Heart left ventricle (tissue), 16 donors: ENCODE measurements at regions not wholly inside any gene's neighbourhood (a gene's known extent, or its start where the extent isn't known, plus 50 kb on each side); places are given as distances from the start of the nearest gene placed in this dataset.
A peak's percentile ranks its signal among the peaks of the same experiment; 100 is the strongest.
"Not testable (repeated sequence)": the region's sequence is repeated elsewhere in the genome, so short reads cannot be mapped to it uniquely, and the experiment has no call there.

ENCODE experiments used
- ATAC-seq, 4 donors: fragments of 200-7000 bp; cut with Tn5 transposase; one replicate each; pipeline ENCODE4 v1.9.1; 2020 to 2022; ENCODE audit warnings: moderate library complexity in 4 of 4, mild to moderate bottlenecking in 3 of 4, moderate number of reproducible peaks in 1 of 4
- DNase-seq, 5 donors: peaks; one replicate each; pipeline ENCODE4 v3.0.0-alpha.2; 2020
- H3K27ac ChIP-seq, 12 donors: fragments of 200-600 bp; sonication (generic) in 4 of 12; one replicate each; pipeline versions ENCODE4 v1.5.0 to v1.8.0; 2016 to 2022; ENCODE audit warnings: mild to moderate bottlenecking in 2 of 12
- H3K27me3 ChIP-seq, 9 donors: fragments of 200-600 bp; sonication (generic) in 2 of 9; one replicate each; pipeline versions ENCODE4 v1.5.1 to v1.8.0; 2016 to 2022; ENCODE audit warnings: mild to moderate bottlenecking in 3 of 9
- H3K36me3 ChIP-seq, 9 donors: fragments of 200-600 bp; sonication (generic) in 2 of 9; one replicate each; pipeline versions ENCODE4 v1.5.0 to v1.8.0; 2018 to 2022; ENCODE audit warnings: mild to moderate bottlenecking in 2 of 9
- H3K4me1 ChIP-seq, 12 donors: fragments of 200-600 bp; sonication (generic) in 4 of 12; one replicate each; pipeline versions ENCODE4 v1.5.0 to v1.8.0; 2016 to 2022; ENCODE audit warnings: mild to moderate bottlenecking in 3 of 12
- H3K4me3 ChIP-seq, 12 donors: fragments of 200-600 bp; sonication (generic) in 4 of 12; one replicate each; pipeline versions ENCODE4 v1.5.0 to v1.8.0; 2017 to 2022; ENCODE audit warnings: mild to moderate bottlenecking in 9 of 12, moderate library complexity in 4 of 12
- H3K9me3 ChIP-seq, 12 donors: fragments of 200-600 bp; sonication (generic) in 4 of 12; one replicate each; pipeline versions ENCODE4 v1.5.0 to v1.8.0; 2016 to 2022; ENCODE audit warnings: mild to moderate bottlenecking in 1 of 12
- POLR2A ChIP-seq, 2 donors: fragments of 450-650 bp; IDR thresholded peaks; one replicate each; pipeline ENCODE4 v1.6.1; 2017; ENCODE audit warnings: antibody characterized with exemption in 2 of 2, mild to moderate bottlenecking in 2 of 2, moderate library complexity in 2 of 2
- WGBS, 4 donors: extraction: QIAGEN DNeasy Blood & Tissue Kit in 2 of 4; methylation state at CpG; one replicate each; pipeline versions ENCODE4 v1.1.5 to v1.1.7; 2013 to 2018; 5-methylcytosine and 5-hydroxymethylcytosine counted together
- intact Hi-C, 10 donors: fragments of 100-400 bp; cut with DNase I; formaldehyde crosslinking; loops; one replicate each; pipeline versions ENCODE4 v1.11.1 to v1.14.2; 2022
- TF ChIP-seq, protein P1 (sequence below), 12 donors: fragments of 200-600 bp; sonication (generic) in 4 of 12; IDR thresholded peaks; one replicate each; pipeline versions ENCODE4 v1.5.0 to v1.8.0; 2018 to 2022; ENCODE audit warnings: antibody characterized with exemption in 12 of 12, mild to moderate bottlenecking in 5 of 12
- donor health status: ischemic (EF 13 %, LVEDD 7.1; RV severe dilation, severe dysfunction).
- donor health status: healthy with polysubstance abuse.
- donor health status: DM: no; HTN: yes; CAD: no.
- donor health status: DM: no; HTN: no; CAD: no.
- donor health status: ischemic (EF 25% LVEDD 6.9; RV normal size, moderate dysfunction).
- donor health status: ischemic (EF 25% LVEDD 5.7; RV mildly dilated, moderate dysfunction).
- donor health status: healthy.
- donor health status: DM: yes; HTN: yes; CAD: no.
- donor health status: ischemic (EF 35%, LVEDD 5.7; RV mildly dilated, moderate dysfunction).
- donor health status: nonischemic (EF 11% LVEDD 7.7; RV severe dilation, severe dysfunction).
- donor health status: DM: yes; HTN: yes; CAD: no.
- donor health status: PGD.
- donor health status: ischemic (EF 29% LVEDD 5.4; RV normal size, mild dysfunction).
- donor health status: nonischemic (EF 23%, LVEDD 6.1; RV moderate dilation, normal function).

DNA sequence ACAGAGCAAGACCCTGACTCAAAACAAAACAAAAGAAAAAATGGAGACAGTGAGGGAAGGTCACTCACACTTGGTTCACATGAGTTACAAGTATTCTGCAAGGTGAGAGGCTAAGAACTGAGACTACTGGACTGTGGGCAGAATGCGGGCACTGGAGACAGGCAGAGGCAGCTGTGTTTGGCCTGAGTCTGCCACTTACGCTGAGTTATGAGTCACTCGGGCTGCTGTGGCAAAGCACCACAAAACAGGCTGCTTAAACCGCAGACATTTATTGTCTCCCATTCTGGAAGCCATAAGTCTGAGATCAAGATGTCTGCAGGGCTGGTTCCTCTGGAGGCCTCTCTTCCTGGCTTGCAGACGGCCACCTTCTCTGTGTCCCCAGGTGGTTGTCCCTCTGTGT is 122.8 kb downstream of the SHANK2 start:
- no peak for ATAC-seq
- no peaks in the 10 kb centered on the region for H3K36me3 ChIP-seq
- intact Hi-C loops: no loop called here

DNA sequence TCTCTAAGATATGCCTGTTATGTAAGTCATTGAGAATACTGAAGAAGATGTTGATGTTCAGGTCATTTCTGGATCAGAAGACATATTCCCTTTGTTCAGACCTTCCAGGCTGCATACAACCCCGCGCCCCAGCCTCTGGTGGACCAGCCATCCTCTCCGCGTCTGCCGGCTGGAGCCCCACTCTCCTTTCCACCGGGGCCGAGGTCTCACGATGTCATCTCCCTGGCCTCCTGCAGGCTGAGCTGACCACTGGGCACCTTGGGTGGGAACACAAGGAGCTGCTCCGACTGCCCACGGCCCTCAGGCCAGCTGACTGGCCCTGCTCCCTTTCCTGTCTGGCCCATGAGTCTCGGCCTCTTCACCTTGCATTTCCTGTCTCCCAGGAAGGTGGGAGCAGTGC is 124.6 kb downstream of the SHANK2 start:
- Histone ChIP-seq H3K4me3 (no peak overlapping the region), H3K27ac (no peak overlapping the region), H3K27me3 (peaks cover 0 to 15% (median 0%) of the 10 kb centered on the region in 9 donors), H3K4me1 (no peaks in the 10 kb centered on the region), H3K9me3 (no peaks in the 10 kb centered on the region), H3K36me3 (no peaks in the 10 kb centered on the region)
- 78 to 82% (median 80%) methylated on average over 11 of the region's 11 CpGs for WGBS, 4 donors
- intact Hi-C loops: no loop called here
- peak in 1 of 5 donors; percentile 29 for DNase-seq
- no peak for ATAC-seq
- TF ChIP-seq, protein P1, sequence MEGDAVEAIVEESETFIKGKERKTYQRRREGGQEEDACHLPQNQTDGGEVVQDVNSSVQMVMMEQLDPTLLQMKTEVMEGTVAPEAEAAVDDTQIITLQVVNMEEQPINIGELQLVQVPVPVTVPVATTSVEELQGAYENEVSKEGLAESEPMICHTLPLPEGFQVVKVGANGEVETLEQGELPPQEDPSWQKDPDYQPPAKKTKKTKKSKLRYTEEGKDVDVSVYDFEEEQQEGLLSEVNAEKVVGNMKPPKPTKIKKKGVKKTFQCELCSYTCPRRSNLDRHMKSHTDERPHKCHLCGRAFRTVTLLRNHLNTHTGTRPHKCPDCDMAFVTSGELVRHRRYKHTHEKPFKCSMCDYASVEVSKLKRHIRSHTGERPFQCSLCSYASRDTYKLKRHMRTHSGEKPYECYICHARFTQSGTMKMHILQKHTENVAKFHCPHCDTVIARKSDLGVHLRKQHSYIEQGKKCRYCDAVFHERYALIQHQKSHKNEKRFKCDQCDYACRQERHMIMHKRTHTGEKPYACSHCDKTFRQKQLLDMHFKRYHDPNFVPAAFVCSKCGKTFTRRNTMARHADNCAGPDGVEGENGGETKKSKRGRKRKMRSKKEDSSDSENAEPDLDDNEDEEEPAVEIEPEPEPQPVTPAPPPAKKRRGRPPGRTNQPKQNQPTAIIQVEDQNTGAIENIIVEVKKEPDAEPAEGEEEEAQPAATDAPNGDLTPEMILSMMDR (IDR thresholded peaks at IDR 0.05): no peak
- TF ChIP-seq POLR2A (IDR thresholded peaks at IDR 0.05): no peak

More for the DNA sequence above, 122.8 kb downstream of the SHANK2 start:
- no peaks in the 10 kb centered on the region for H3K9me3 ChIP-seq
- no peak overlapping the region for H3K4me3 ChIP-seq
- DNase-seq: no peak
- H3K27me3 ChIP-seq: peaks cover 0 to 15% (median 0%) of the 10 kb centered on the region in 9 donors
- H3K27ac ChIP-seq: no peak overlapping the region
- H3K4me1 ChIP-seq: no peaks in the 10 kb centered on the region
- TF ChIP-seq, protein P1 (IDR thresholded peaks at IDR 0.05): no peak
- no peak for TF ChIP-seq POLR2A (IDR thresholded peaks at IDR 0.05)
- WGBS, 4 donors: 80 to 88% (median 84%) methylated on average over 5 of the region's 5 CpGs

DNA sequence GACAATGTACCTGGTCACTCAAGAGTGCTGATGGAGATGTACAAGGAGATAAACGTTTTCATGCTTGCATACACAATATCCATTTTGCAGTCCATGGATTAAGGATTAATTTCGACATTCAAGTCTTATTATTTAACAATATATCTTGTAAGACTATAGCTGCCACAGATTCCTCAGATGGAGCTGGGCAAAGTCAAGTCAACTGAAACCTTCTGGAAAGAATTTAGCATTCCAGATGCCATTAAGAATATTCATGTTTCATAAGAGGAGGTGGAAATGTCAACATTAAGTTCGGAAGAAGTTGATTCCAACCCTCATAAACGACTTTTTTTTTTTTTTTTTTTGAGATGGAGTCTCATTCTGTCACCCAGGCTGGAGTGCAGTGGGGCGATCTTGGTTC is 126.0 kb downstream of the SHANK2 start:
- H3K4me3 ChIP-seq, H3K27ac ChIP-seq, H3K4me1 ChIP-seq, H3K9me3 ChIP-seq, H3K27me3 ChIP-seq, DNase-seq, intact Hi-C loops, H3K36me3 ChIP-seq, ATAC-seq: not testable (repeated sequence)
- 61 to 69% (median 64%) methylated on average over 5 of the region's 5 CpGs for WGBS, 4 donors

DNA sequence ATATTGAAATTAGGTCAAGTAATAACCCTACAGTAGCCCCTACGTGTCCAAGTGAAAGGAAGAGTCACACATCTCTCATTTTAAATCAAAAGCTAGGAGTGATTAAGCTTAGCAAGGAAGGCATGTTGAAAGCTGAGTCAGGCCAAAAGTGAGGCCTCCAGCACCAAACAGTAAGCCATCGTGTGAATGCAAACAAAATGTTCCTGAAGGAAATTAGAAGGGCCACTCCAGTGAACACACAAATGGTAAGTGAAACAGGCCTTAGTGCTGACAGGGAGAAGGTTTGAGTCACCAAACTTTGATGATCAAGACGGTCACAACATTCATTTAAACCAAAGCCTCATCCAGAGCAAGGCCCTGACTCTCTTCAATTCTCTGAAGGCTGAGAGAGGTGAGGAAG is 127.2 kb downstream of the SHANK2 start:
- DNase-seq: no peak
- ATAC-seq: no peak
- TF ChIP-seq, protein P1 (IDR thresholded peaks at IDR 0.05): no peak
- no peak for TF ChIP-seq POLR2A (IDR thresholded peaks at IDR 0.05)
- 63 to 76% (median 71%) methylated on average over 3 of the region's 3 CpGs for WGBS, 4 donors
- H3K4me3 ChIP-seq: no peak overlapping the region
- H3K9me3 ChIP-seq: no peaks in the 10 kb centered on the region
- intact Hi-C loops: no loop called here
- H3K4me1 ChIP-seq: no peaks in the 10 kb centered on the region
- H3K36me3 ChIP-seq: no peaks in the 10 kb centered on the region
- peaks cover 0 to 4% (median 0%) of the 10 kb centered on the region in 9 donors for H3K27me3 ChIP-seq
- no peak overlapping the region for H3K27ac ChIP-seq

DNA sequence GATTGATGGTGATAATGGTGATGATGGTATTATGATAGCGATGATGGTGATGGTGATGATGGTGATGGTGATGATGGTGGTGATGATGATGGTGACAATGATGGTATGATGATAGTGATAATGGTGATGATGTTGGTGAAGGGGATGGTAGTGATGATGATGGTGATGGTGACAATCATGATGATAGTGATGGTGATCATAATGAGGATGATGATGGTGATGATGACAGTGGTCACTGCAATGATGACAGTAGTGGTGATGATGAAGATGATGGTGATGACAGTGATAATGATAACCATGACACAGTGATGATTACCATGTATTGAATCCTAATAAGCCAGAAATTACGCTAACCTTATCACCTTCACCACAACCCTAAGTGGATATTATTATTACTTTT is 128.2 kb downstream of the SHANK2 start:
- WGBS, 4 donors: 82 to 90% (median 89%) methylated on average over 2 of the region's 2 CpGs
- DNase-seq: no peak
- intact Hi-C loops: no loop called here

More for the DNA sequence above, 128.2 kb downstream of the SHANK2 start:
- H3K9me3 ChIP-seq: no peaks in the 10 kb centered on the region
- H3K4me3 ChIP-seq: no peak overlapping the region
- H3K27ac ChIP-seq: no peak overlapping the region
- ATAC-seq: no peak
- no peaks in the 10 kb centered on the region for H3K36me3 ChIP-seq
- H3K27me3 ChIP-seq: peaks cover 0 to 4% (median 0%) of the 10 kb centered on the region in 9 donors
- TF ChIP-seq, protein P1 (IDR thresholded peaks at IDR 0.05): no peak
- TF ChIP-seq POLR2A (IDR thresholded peaks at IDR 0.05): no peak
- H3K4me1 ChIP-seq: no peaks in the 10 kb centered on the region
